NCI-H128 (cell line): ENCODE measurements at regions not wholly inside any gene's neighbourhood (a gene's known extent, or its start where the extent isn't known, plus 50 kb on each side); places are given as distances from the start of the nearest gene placed in this dataset.
A peak's percentile ranks its signal among the peaks of the same experiment; 100 is the strongest.

Source experiments
- DNase-seq: peaks from one replicate; lab custom pipeline; 2025; ENCODE audit not compliant: unreplicated experiment; lab: John Stamatoyannopoulos, UW

GRCh38 chr6:30396833-30397479 is 52.0 kb downstream of the RPP21 start:
- DNase-seq, result peak; percentile 33

DNA sequence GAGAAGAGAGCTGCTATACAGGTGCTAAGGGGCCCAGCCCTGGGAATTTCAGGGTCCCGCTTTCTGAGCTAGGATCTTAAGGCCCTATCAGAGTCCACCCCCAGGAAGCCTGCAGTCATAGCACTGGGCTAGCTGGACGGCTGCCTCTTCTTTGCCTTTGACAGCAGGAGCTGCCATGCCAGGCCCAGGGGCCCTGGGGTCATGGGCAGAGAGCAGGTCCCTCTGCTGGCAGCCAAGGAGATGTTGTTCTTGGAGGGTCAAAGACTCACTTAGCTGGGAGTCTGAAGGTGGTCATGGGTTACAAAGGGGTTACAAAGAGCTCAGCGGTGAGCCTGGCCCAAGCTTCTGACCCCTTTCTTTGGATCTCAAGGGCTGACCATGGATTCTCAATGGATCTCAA is 52.7 kb downstream of the RPP21 start:
- no peak for DNase-seq

DNA sequence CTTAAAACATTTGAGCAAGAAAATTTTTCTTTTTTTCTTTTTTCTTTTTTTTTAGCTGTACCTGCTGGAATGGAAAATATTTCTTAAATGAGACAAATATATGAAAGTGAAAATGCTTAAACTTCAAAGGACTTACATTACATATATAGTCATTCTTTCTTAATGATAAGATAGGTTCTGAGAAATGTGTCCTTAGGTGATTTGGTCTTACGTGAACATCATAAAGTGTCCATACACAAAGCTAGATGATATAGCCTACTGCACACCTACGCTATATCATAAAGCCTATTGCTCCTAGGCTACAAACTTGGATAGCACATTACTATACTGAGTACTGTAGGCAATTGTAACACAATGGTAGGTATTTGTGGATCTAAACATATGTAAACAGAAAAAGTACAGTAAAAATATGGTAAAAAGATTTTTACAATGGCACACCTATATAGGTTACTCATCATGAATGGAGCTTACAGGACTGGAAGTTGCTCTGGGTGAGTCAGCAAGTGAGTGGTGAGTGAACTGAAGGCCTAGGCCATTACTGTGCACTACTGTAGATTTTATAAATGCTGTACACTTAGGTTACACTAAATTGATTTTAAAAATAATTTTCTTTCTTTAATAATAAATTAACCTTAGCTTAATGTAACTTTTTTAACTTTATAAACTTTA is 54.6 kb downstream of the RPP21 start:
- DNase-seq, result no peak

GRCh38 chr6:30405934-30406333 is 61.0 kb downstream of the RPP21 start:
- DNase-seq, result no peak

- DNase-seq, result no peak
Observed at GRCh38 chr6:30409184-30409583, 64.2 kb downstream of the RPP21 start.

DNA sequence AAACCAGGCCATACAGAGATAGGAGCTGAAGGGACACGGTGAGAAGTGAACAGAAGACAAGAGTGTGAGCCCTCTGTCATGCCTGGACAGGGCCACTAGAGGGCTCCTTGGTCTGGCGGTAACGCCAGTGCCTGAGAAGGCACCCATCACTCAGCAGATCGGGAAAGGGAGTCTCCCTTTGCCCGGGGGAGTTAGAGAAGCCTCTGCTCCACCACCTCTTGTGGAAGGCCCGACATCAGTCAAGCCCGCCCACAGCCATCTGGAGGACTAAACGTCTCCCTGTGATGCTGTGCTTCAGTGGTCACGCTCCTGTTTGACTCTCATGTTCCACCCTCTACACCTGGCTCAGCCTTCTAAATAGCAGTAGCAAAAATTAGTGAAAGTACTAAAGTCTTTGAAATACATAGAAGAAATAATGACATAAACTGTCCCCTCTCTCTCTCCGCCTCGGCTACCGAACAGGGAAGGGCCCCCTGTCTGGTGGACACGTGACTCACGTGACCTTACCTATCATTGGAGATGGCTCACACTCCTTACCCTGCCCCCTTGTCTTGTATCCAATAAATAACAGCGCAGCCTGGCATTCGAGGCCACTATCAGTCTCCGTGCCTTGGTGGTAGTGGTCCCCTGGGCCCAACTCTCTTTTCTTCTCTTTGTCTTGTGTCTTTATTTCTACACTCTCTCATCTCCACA is 66.7 kb downstream of the RPP21 start:
- no peak for DNase-seq

DNA sequence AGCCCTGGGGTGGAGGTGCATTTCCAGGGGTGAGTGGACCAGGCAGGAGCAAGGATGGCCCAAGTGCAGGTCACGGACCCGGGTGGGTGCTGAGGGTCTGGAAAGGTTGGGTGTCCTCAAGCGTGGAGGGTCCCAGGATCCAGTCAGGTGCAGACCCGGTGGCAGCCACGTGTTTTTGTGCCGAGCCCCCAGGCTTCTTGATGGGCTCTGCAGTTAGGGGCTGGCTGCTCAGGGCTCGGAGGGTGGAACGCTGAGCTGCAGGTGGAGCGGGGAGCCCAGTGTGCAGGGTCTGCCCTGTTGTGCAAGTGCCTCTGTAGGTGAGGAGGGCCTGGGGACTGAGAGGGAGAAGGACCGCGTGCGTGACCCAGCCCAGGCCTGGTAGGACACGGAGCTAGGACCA is 70.9 kb upstream of the HLA-E start:
- DNase-seq, result no peak

DNA sequence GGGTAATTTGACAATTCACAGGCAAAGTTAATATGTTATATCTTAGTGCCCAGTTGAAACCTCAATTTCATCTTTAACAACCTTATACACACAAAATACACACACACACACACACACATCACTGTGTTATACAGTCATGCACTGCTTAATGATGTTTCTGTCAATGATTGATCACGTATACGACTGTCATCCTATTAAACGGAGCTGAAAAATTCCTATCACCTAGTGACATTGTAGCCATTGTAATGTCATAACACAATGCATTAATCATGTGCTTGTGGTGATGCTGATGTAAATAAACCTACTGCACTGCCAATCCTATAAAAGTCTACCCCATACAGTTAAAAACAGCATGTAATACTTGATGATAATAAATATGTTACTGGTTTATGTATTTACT is 64.8 kb upstream of the HLA-E start:
- DNase-seq, result no peak
